Medulla oblongata (tissue), 1 donor: ENCODE measurements at regions not wholly inside any gene's neighbourhood (a gene's known extent, or its start where the extent isn't known, plus 50 kb on each side); places are given as distances from the start of the nearest gene placed in this dataset.
"Not testable (repeated sequence)": the region's sequence is repeated elsewhere in the genome, so short reads cannot be mapped to it uniquely, and the experiment has no call there.

Experiments used
- DNase-seq: peaks from one replicate; pipeline ENCODE4 v3.0.0-alpha.2; 2015; ENCODE audit errors: extremely low spot score

DNA sequence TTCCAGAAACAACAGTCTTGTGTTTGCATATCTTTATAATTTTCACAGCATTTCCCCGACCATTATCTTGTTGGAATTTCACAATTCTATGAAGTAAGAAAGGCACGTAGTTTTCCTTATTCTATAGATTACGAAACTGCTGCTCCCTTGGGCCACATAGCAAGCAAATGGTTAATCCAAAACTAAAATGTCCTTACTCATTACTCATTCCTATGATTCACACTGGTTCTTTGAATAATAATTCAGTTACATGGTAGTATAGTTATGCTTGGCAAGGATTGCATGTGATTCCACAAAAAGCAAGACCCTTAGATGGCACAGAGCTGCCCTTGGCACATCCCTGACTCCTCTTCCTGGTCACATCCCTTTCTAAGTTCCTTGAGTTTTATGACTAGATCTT lies 51.2 kb downstream of the OR13H1 start:
- DNase-seq, result no peak

DNA sequence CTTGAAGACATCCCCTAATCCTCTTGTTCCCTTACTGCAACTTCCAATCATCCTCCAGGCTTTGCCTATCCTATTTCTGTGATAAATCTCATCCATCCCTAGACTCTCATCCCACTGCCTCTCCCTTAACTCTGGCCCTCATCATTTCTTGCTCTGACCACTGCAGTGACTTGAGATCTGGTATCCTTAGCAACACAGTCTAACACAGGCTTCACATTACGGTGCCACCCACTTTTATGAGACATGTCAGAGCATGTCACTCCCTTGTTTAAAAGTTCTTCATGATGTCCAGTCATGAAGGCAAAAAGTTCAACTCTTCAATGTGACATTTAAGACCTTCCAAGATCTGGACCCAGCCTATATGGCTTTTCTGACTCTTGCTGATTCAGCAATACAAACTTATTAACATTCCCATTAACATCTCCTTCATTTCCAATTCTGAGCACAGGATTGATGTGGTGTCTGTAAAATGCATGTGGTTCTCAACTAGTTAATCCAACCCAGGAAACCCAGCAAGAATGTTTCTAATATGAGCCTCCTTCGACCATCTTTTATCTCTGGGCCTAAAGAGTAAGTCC lies 64.0 kb downstream of the OR13H1 start:
- no peak for DNase-seq

DNA sequence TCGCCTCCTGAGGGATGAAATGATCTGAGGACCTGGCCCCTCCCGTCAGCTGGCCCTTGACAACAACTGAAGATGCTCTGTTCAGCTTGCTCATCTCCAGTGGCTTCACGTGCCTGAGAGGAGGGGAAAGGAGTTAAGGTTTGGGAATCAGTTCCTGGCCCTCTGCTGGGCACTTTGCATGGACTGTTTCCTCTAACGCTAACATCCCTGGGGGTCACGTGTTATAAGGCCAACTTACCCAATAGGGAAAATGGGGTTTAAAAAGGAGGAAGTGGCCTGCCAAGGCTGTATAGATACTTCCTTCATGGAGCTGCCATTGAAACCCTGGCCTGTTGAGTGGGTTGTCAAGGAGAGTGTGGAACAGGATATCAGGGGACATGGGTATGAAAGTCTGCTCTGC lies 65.6 kb downstream of the OR13H1 start:
- no peak for DNase-seq

DNA sequence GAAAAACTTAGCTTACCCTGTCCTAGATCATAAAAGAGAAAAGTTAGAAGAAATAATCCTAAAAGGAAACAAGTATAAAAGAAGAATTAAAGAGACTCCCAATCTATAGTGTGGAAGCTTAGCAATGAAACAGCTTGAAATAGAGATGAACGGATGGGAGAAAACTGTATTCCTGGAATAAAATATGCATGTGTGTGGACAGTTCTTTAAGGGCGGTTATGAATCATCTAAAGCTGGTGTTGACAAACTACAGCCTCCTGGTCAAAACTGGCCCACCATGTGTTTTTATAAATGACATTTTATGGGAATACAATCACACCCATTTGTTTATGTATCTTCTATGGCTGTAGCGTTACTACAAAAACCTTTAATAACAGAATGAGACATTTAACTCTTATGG lies 69.4 kb downstream of the OR13H1 start:
- no peak for DNase-seq

DNA sequence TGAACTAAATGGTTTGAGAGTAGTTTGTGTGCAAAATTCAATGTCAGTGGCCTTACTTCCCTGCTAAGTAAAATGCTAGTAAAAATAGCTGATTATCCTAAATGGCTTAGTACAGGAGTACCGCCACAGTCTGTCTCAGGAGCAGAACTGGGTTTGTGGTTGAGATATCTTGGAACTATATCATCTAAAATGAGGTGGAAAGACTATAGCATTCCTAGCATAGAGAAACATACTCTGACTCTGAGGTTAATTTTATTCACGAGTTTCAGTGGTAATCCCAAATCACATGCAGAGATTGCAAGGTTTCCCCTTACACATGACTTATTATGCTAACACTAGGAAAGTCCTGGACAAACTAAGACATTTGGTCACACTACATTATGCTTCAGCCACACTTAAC lies 70.4 kb downstream of the OR13H1 start:
- no peak for DNase-seq

DNA sequence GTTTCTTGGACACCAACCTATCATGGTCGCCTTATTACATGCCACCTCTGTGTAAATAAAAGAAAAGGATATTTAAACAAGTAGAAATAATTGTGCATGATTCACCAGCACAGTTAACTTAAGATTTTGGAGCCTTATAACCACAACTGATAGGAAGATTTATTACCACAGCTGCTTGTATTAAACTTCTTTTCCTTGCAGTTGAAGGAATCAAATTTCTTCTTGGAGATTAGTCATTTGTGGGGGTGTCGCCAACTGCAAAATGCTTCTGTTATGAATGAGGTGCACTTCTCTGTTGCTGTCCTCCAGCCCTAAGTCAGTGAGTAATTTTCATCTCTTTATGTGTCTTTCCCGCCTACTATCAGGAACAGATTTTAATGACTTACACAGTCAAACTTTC lies 73.3 kb downstream of the OR13H1 start:
- DNase-seq, result no peak

DNA sequence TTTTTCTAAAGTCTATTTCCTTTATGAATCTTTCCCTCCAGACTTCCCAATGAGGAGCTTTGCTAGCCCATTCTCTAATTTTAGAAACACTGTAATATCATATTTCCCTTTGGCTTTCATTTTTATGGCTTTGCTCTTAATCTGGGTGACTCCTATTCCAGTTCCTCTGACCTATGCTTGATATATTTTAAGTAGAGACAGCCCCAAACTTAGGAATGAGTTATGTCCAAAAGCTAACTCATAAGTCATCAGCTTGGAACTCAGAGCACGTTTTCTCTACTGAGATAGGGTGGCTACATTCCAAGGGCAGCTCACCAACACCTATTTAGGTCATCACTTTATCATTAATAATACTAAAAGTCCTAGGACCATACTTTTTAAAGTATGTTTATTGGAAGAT lies 77.8 kb downstream of the OR13H1 start:
- no peak for DNase-seq

DNA sequence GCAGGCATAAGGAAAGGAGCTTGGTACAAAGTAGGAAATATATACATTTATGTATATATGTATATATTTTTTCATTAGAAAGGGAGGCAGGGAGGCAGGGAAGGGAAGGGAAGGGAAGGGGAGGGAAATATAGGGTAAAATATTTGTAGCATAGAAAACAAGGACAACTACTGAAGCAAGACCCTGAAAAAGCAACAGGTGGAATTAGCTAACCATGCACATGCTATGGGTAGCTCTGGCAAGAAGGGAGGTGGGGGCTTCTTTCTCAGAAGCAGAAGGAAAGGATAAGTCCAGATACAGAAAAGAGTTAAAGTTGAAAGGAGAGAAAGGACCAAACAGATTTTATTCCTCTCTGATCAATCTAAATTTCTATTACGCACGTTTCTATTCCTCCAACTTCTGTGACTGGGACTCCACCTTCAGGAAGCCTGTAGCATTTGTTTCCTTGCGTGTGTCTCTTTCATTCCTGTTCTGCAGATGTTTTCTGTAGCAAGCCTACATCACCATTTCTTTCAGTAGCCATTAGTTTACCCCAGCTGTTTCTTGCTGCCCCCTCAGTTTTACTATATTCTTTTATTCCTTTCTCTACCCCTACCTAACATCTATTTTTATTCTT lies 82.9 kb downstream of the OR13H1 start:
- no peak for DNase-seq

DNA sequence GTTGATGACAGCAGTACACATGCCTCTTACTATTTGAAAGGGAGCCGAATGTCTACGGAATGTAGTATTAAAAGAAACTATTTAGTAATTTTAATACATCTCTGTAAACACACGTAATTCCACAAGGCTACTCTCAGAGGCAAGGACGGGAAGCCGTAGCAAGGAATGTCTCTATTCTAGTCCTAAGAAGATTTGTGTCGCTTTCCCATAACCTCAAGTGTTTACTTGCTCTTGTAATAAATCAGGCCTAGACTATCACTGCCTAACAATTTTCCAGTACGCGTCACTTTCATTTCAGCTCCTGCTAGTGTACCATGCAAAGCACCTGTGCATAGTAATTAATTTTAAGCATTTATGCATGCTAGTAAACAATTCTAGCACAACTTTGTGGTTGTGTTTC lies 86.7 kb downstream of the OR13H1 start:
- no peak for DNase-seq

DNA sequence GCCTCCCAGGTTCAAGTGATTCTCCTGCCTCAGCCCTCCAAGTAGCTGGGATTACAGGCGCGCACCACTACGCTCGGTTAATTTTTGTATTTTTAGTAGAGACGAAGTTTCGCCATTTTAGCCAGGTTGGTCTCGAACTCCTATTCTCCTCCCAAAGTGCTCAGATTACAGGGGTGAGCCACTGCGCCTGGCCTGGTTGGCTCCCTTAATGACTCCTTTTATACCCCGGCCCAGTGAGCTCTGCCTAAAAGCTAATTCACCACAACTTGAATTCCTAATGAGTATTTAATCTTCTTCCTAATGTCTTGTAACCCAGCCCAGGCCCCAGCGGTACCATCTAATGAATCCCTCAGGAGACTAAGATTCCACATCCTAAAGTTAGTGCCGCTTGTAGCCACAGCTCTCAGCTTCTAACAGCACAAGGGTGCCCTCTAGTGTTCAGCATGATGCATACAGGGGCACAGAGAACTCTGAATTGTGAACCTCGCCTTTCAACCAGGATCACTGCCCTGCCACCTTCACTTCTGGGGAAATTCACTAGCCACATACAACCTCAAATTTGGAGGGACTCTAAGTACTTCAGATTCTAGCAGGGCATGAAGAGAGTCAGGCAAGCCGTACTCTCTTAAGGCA lies 89.5 kb downstream of the OR13H1 start:
- DNase-seq, result peak; percentile 61

DNA sequence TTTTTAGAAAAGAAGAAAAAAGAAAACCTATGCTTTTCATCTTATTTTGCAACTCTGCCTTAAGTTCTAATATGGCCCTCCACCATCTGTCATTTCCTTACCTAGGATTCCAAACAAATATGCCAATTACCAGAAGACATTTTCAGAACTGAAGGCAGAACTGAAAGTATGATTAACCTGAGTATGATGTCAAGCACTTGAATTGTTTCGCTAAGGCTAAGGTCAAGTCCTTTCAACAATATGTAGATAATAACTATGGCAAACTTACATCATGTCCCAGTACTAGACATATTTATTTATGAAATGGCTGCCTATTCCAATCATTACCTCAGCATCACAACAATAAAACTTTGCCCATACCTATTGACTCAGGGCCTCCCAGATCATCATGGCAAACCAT lies 91.0 kb downstream of the OR13H1 start:
- no peak for DNase-seq

DNA sequence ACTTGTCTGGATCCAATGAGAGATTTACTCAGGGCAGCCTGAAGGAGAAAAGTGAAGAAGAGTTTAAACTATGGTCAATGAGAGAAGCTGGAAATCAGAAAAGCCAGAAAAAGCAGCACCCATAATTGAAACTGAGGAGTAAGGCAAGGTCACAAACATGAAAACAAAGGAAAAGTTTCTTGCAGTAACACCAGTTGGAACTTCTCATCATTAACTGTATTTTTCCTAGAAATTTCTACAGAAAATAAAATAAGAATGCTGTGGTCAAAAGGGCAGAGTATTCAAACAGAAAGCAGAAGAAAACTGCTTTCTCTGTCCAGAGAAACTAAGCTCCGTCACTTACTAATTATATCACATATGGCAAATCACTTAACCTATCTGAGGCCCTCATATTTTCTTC lies 102.2 kb downstream of the OR13H1 start:
- DNase-seq, result no peak

DNA sequence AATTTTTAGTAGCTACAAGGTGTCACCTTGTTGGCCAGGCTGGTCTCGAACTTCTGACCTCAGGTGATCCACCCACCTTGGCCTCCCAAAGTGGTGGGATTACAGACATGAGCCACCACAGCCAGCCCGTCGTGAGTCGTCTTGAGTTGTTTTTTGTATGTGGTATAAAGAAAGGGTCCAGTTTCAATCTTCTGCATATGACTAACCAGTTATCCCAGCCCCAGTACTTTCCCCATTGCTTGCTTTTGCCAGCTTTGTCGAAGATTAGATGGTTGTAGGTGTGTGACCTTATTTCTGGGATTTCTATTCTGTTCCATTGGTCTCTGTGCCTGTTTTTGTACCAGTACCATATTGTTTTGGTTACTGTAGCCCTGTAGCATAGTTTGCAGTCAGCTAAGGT lies 105.9 kb downstream of the OR13H1 start:
- DNase-seq, result no peak

DNA sequence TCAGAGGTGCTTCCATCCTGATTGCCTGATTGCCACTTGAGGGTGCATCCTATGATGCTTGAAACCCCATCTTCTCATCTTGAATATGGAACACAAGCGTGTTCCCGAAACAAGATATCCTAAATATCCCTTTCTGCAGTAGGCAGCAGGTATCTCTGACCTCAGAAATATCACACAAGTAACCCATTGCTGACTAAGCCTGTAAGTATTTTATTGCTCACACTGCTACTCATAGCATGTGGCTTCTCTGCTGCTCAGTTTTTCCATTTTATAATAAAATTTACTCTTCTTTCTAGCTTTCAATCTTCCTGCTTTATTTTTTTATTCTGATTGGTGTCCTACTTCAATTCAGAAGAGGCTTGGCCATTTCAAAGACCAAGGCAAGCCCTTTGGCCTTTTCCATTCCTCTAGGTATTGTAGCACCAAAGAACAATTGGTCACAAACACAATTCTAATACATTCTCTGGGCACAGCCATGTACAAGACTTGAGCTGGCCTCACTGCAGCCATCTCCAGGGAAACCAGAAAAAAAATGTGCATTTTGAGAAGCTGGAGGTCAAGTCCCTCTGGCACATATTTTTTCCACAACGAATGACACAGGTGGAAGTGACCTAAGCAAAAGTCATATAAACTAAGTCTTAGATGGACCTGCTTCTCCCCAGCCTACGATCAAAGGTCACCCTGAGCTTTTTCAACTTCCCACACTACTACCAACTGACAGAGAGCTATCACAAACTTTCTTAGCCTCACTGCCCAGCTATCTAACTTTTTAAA lies 107.0 kb downstream of the OR13H1 start:
- no peak for DNase-seq

DNA sequence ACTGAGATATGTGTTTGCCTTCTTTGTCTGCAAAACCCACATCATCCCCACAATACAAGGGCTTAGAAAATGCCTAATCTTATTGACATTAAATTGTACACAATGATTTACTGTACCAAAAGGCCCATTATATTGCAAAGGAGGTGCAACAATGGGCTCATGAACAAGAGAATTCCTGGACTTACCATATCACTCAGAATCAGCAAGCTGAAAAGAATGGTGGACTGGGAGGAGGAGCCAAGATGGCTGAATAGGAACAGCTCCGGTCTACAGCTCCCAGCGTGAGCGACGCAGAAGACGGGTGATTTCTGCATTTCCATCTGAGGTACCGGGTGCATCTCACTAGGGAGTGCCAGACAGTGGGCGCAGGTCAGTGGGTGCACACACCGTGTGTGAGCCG lies 119.9 kb downstream of the OR13H1 start:
- not testable (repeated sequence) for DNase-seq

DNA sequence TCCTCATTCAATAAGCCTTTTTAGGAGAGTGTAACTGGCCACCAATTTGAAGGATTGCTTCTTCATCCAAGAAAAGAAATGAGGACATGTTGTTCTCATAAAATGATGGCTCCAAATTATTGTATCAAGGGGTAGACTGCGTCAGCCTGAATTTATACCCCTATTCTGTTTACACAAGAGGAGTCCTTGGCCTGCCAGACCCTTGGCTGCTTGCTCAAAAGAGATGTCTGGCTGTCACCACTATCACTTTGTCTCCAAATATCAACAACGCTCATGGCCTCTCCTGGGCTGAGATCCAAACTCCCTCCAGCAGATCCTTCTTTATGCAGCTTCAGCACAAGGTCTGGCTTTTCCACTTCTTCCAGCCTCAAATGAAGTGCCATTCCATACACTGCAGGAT lies 127.9 kb downstream of the OR13H1 start:
- DNase-seq, result no peak

DNA sequence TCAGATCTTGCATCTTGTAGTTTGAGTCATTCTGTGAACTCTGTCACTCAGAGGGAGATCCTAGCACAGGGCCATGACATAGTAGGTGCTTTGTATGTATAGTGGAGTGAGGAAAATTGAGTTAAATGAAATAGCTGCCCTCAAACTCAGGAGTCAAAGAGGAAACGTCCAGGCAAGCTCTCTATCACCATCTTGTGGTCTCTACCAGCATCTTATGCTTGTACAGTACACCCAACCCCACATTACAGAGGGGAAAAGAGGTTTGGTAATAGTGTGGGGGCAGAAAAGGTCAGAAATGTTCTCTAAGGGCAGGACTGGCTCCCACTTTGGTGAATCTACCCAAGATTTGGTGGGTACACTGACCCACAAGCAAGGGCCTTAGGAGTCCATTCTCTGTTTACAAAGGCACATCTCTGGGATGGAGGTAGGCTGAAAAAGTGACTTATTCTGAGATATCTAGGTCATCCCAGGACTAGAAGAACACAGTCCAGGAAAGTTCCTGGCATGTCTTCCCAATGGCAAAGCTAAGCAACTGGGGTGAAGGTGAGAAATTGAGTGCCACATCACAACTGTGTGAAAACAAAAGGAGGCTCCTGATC lies 131.8 kb downstream of the OR13H1 start:
- no peak for DNase-seq

DNA sequence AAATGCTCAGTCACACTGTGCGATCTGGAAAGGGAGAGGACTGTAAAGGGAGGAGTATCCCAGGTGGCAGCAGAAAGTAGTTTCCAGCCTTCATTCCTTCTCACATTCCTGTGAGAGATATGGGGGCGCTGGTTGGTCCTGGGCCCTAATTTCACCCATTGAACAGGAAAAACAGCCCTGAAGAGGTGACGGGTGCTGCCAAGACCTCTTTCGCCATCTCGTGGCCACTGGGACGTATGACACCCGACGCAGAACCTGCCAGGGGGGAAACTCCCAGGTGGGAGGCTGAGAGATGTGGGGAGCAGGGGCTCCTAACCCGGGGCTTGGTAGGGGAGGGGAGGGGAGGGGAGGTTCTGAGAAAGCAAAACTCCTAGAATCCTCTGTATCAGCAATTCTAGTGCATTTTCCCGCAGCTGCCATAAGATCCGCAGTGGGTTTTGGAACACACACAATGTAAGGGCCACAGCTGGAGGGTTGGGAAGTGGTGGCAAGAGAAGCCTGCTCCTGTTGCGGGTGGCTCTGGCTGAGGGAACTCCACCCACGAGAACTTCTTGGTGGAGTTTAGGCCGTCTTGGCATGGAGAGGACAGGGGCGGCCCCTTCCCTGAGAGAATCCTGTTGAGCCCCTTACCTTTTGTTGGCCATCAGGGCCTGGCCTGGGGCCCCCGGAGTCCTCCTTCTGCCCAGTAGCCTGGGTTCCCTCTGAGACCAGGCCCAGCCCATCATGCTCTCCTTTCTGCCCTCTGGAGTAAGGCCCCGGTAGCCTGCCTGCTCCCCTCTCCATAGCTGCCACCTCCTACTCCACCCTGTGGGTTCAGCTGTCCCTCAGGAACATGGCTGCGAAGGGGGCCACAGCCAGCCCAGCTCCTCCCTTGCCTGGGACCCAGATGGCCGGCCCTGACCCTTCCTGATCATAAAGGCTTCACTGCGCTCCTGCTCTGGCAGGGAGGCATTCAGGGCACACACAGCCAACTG lies 134.1 kb downstream of the OR13H1 start:
- DNase-seq, result peak; percentile 10

DNA sequence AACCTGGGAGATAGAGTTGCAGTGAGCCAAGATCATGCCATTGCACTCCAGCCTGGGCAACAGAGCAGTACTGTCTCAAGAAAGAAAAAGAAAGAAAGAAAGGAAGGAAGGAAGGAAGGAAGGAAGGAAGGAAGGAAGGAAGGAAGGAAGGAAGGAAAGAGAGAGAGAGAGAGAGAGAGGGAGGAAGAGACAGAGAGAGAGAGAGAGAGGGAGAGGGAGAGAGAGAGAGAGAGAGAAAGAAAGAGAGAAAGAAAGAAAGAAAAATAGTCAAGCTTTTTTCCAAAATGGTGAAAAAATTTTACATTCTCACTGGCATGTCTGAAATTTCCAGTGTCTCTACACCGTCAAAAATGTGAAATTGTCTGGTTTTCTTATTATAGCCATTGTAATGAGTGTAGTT lies 138.9 kb downstream of the OR13H1 start:
- DNase-seq, result not testable (repeated sequence)

DNA sequence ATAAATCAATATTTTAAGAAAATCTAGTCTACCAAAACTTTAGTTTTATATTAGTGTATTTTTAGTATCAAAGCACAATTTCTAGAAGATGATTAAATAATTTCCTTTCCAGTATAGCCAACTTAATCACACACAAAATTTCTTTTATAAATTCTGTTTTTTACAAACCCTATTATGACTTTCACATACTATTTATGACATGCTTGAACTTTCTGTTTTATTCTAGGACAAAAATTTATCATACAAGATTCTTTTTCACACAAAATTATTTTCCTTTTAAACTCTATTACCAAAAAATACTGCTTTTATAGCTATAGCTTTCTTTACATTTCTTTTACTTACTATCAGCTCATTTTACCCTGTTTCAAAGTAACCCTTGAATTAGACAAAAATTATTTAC lies 149.5 kb downstream of the OR13H1 start:
- no peak for DNase-seq

DNA sequence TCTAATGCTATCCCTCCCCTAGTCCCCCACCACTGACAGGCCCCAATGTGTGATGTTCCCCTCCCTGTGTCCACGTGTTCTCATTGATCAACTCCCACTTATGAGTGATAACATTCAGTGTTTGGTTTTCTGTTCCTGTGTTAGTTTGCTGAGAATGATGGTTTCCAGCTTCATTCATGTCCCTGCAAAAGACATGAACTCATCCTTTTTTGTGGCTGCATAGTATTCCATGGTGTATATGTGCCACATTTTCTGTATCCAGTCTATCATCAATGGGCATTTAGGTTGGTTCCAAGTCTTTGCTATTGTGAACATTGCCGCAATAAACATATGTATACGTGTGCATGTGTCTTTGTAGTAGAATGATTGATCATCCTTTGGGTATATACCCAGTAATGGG lies 153.1 kb downstream of the OR13H1 start:
- not testable (repeated sequence) for DNase-seq
